Mucosa of descending colon (tissue), 3 donors: ENCODE measurements at regions not wholly inside any gene's neighbourhood (a gene's known extent, or its start where the extent isn't known, plus 50 kb on each side); places are given as distances from the start of the nearest gene placed in this dataset.

Experiments
- ATAC-seq: fragments of 200-7000 bp; cut with Tn5 transposase; one replicate; pipeline ENCODE4 v1.9.1; 2020; ENCODE audit warnings: mild to moderate bottlenecking, moderate library complexity
- DNase-seq, 3 donors: peaks; one replicate each; pipeline ENCODE4 v3.0.0-alpha.2; 2020
- H3K36me3 ChIP-seq: fragments of 200-600 bp; one replicate; pipeline ENCODE4 v1.8.0; 2021; ENCODE audit warnings: low read depth, mild to moderate bottlenecking
- H3K4me1 ChIP-seq: fragments of 200-600 bp; one replicate; pipeline ENCODE4 v1.8.0; 2021; ENCODE audit warnings: low read depth, mild to moderate bottlenecking
- H3K4me3 ChIP-seq: fragments of 200-600 bp; one replicate; pipeline ENCODE4 v1.8.0; 2021; ENCODE audit warnings: mild to moderate bottlenecking
- H3K9me3 ChIP-seq: fragments of 200-600 bp; one replicate; pipeline ENCODE4 v1.8.0; 2021; ENCODE audit warnings: mild to moderate bottlenecking
- CTCF ChIP-seq: fragments of 200-600 bp; IDR thresholded peaks from one replicate; pipeline ENCODE4 v1.8.0; 2022; ENCODE audit warnings: antibody characterized with exemption, mild to moderate bottlenecking
- intact Hi-C, 2 donors: fragments of 100-400 bp; cut with DNase I in 1 of 2; cut with micrococcal nuclease in 1 of 2; formaldehyde crosslinking; loops; one replicate each; pipeline versions ENCODE4 v1.11.0 to v1.11.1; 2022; cut with DNase I, micrococcal nuclease
- donor health status: DM: no; HTN: no; CAD: no; lungs with moderate emphysema.
- donor health status: DM: no; HTN: no; CAD: no.
- donor health status: DM: no; HTN: yes; CAD: no.

GRCh38 chr6:165941249-165941775 lies 226.3 kb downstream of the TBXT start:
- no peaks in the 10 kb centered on the region for H3K4me1 ChIP-seq
- no peak overlapping the region for H3K4me3 ChIP-seq
- no peaks in the 10 kb centered on the region for H3K36me3 ChIP-seq
- intact Hi-C loops: no loop called here
- ATAC-seq: no peak
- no peak for TF ChIP-seq CTCF
- no peaks in the 10 kb centered on the region for H3K9me3 ChIP-seq
- no peak for DNase-seq

- DNase-seq (no peak), ATAC-seq (no peak)
- Histone ChIP-seq H3K4me1 (no peaks in the 10 kb centered on the region), H3K9me3 (no peaks in the 10 kb centered on the region), H3K4me3 (no peak overlapping the region), H3K36me3 (no peaks in the 10 kb centered on the region)
- intact Hi-C loops: no loop called here
- no peak for TF ChIP-seq CTCF
Measured at GRCh38 chr6:165940366-165940765, 227.3 kb downstream of the TBXT start.

GRCh38 chr6:165939601-165940290 lies 227.9 kb downstream of the TBXT start:
- no peak for TF ChIP-seq CTCF
- no peaks in the 10 kb centered on the region for H3K36me3 ChIP-seq
- H3K9me3 ChIP-seq: no peaks in the 10 kb centered on the region
- H3K4me3 ChIP-seq: no peak overlapping the region
- H3K4me1 ChIP-seq: no peaks in the 10 kb centered on the region
- intact Hi-C loops: no loop called here
- ATAC-seq (no peak), DNase-seq (no peak)

GRCh38 chr6:165939047-165939446 lies 228.6 kb downstream of the TBXT start:
- Histone ChIP-seq H3K9me3 (no peaks in the 10 kb centered on the region), H3K4me3 (no peak overlapping the region), H3K36me3 (no peaks in the 10 kb centered on the region), H3K4me1 (no peaks in the 10 kb centered on the region)
- DNase-seq (no peak), ATAC-seq (no peak)
- TF ChIP-seq CTCF: no peak
- intact Hi-C loops: no loop called here

GRCh38 chr6:165937564-165938358 lies 229.9 kb downstream of the TBXT start:
- Histone ChIP-seq H3K9me3 (no peaks in the 10 kb centered on the region), H3K36me3 (no peaks in the 10 kb centered on the region), H3K4me3 (no peak overlapping the region), H3K4me1 (no peaks in the 10 kb centered on the region)
- no peak for DNase-seq
- no peak for ATAC-seq
- intact Hi-C loops: no loop called here
- no peak for TF ChIP-seq CTCF
